PC-3 (cell line): ENCODE measurements at regions not wholly inside any gene's neighbourhood (a gene's known extent, or its start where the extent isn't known, plus 50 kb on each side); places are given as distances from the start of the nearest gene placed in this dataset.

Source experiments
- EZH2 ChIP-seq: fragments of 300-600 bp; sonication (generic); IDR thresholded peaks from one replicate; pipeline ENCODE4 v1.6.1; 2017; ENCODE audit warnings: antibody characterized with exemption, mild to moderate bottlenecking, low read length; ENCODE audit not compliant: unreplicated experiment
- TF ChIP-seq, protein P1 (sequence below): fragments of 300-600 bp; sonication (generic); conservative IDR thresholded peaks from 2 replicates; pipeline ENCODE4 v1.5.1; 2017; ENCODE audit warnings: antibody characterized with exemption, low read depth, mild to moderate bottlenecking, low read length

GRCh38 chr5:123868267-123868666, 356.3 kb downstream of the CSNK1G3 start:
- TF ChIP-seq EZH2: no peak
- TF ChIP-seq, protein P1, sequence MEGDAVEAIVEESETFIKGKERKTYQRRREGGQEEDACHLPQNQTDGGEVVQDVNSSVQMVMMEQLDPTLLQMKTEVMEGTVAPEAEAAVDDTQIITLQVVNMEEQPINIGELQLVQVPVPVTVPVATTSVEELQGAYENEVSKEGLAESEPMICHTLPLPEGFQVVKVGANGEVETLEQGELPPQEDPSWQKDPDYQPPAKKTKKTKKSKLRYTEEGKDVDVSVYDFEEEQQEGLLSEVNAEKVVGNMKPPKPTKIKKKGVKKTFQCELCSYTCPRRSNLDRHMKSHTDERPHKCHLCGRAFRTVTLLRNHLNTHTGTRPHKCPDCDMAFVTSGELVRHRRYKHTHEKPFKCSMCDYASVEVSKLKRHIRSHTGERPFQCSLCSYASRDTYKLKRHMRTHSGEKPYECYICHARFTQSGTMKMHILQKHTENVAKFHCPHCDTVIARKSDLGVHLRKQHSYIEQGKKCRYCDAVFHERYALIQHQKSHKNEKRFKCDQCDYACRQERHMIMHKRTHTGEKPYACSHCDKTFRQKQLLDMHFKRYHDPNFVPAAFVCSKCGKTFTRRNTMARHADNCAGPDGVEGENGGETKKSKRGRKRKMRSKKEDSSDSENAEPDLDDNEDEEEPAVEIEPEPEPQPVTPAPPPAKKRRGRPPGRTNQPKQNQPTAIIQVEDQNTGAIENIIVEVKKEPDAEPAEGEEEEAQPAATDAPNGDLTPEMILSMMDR: no peak
